Right ventricle myocardium superior (tissue), 1 donor: ENCODE measurements at regions not wholly inside any gene's neighbourhood (a gene's known extent, or its start where the extent isn't known, plus 50 kb on each side); places are given as distances from the start of the nearest gene placed in this dataset.
A peak's percentile ranks its signal among the peaks of the same experiment; 100 is the strongest.

Experiments used
- ATAC-seq: fragments of 200-7000 bp; cut with Tn5 transposase; one replicate; pipeline ENCODE4 v1.9.1; 2020; ENCODE audit warnings: mild to moderate bottlenecking; ENCODE audit not compliant: poor library complexity
- DNase-seq: peaks from one replicate; pipeline ENCODE4 v3.0.0-alpha.2; 2020
- intact Hi-C: fragments of 100-400 bp; cut with DNase I; formaldehyde crosslinking; loops from one replicate; pipeline ENCODE4 v1.11.2; 2022
- donor health status: DM: no; HTN: yes; CAD: no; lungs with severe emphysema.

- DNase-seq (no peak), ATAC-seq (no peak)
- intact Hi-C loops, result no loop called here
Observed at GRCh38 chr15:37743826-37744225, 190.6 kb upstream of the TMCO5A start.

DNA sequence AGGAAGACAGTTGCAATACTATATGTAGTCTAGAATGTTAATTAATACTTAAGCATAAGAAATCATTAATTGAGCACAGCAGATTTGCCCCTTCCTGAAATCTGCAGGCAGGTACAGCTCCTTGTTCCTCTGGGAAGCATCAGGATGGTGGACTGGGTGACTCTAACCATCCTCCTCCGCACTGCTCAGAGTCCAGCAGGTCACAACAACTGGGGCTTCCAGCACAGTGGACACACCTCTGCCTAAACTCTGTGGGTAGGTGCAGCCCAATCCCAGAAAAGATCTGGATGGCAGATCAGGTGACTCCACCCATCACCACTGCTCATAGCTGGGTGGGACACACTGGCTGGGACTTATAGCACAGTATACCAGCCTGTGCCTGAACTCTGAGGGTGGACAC lies 189.9 kb upstream of the TMCO5A start:
- DNase-seq, result no peak
- intact Hi-C loops, result no loop called here
- no peak for ATAC-seq

- DNase-seq (no peak), ATAC-seq (no peak)
- intact Hi-C loops, result no loop called here
Observed at GRCh38 chr15:37751401-37751800, 183.0 kb upstream of the TMCO5A start.

GRCh38 chr15:37756407-37756806 lies 178.0 kb upstream of the TMCO5A start:
- ATAC-seq (no peak), DNase-seq (no peak)
- intact Hi-C loops, result no loop called here

DNA sequence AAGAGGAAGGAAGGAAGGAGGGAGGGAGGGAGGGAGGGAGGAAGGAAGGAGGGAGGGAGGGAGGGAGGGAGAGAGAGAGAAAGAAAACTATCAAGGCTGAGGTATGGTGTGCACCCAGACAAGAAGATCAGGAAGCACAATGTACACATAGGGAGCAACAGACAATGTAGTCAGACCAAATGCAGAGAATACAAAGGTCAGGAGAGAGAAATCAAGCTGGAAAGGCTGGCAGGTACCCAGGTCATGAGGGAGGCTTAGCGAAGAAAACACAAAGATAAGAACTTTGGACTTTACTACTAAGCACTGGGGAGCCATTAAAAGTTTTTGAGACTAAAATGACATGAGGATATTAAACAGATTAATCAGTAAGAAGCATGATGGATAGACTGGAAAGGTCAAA lies 176.0 kb upstream of the TMCO5A start:
- intact Hi-C loops, result no loop called here
- DNase-seq (no peak), ATAC-seq (no peak)

DNA sequence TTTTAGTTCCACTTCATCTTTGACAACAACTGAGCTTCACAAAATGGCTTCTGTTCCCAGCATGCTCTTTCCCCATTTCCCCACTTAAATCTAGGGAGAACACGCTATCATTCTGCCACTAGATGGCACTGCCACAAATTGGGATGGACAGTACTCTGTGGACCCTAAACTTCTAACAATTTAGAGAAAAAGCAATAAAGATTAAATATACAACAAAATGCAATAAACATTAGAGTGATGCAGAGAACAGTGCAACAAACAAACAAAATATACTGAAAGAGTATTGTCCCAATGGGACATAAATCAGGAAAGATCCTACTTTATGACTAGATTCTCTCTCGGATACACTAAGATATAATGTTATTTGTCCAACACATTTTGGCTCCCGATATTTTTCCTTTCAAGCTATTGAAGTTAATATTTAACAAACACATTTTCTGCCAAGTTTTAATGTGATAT lies 169.7 kb upstream of the TMCO5A start:
- no peak for ATAC-seq
- no peak for DNase-seq
- intact Hi-C loops, result no loop called here

DNA sequence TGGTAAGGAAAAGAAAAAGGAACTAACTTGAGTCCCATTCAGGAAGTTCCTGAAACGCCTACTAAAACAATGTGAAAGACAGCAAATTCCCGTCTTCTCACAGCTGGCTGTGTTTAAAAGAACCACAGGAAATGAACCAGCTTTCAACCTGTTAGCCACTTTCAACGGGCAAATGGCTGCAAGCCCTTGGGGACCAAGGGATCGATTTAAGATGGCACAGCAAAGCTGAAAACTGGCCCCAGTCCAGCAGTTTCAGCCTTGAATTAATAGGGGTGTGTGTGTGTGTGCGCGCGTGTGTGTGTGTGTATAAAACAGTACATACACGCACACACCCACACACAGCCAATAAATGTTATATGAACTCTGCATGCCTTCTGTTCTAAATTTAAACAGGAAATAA lies 168.7 kb upstream of the TMCO5A start:
- DNase-seq (peak; percentile 40), ATAC-seq (no peak)
- intact Hi-C loops, result no loop called here

- DNase-seq (no peak), ATAC-seq (no peak)
- intact Hi-C loops, result no loop called here
Observed at GRCh38 chr15:37767841-37768455, 166.5 kb upstream of the TMCO5A start.

GRCh38 chr15:37771465-37771864 lies 163.0 kb upstream of the TMCO5A start:
- intact Hi-C loops, result no loop called here
- ATAC-seq, result no peak

GRCh38 chr15:37773111-37773860 lies 161.2 kb upstream of the TMCO5A start:
- no peak for DNase-seq
- no peak for ATAC-seq
- intact Hi-C loops, result no loop called here

More at GRCh38 chr15:37771465-37771864, 163.0 kb upstream of the TMCO5A start:
- DNase-seq, result no peak

GRCh38 chr15:37774961-37775360 lies 159.5 kb upstream of the TMCO5A start:
- intact Hi-C loops, result no loop called here
- ATAC-seq, result no peak
- no peak for DNase-seq

- intact Hi-C loops, result no loop called here
- DNase-seq (no peak), ATAC-seq (no peak)
Observed at GRCh38 chr15:37777006-37777405, 157.4 kb upstream of the TMCO5A start.

GRCh38 chr15:37783290-37783689 lies 151.2 kb upstream of the TMCO5A start:
- ATAC-seq, result no peak
- intact Hi-C loops, result no loop called here
- DNase-seq, result no peak

DNA sequence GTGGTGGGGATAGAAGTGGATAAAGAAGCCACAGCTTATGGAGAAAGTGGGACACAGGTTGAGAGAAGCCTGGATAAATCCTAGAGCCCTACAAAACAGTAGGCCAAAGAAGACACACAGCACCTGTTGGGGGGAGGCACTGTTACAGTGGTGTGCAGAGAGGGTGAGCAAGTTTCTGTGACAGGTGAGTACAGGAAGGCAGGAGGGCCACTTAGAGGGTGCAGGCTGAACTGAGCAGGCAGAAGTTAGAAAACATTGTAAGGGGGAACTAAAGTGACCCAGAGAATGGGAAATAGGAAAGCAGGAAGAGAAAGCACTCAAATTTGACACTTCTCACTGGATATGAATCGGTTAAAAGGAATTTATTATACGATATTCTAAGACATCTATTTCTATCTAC lies 146.1 kb upstream of the TMCO5A start:
- DNase-seq (no peak), ATAC-seq (no peak)
- intact Hi-C loops, result no loop called here

DNA sequence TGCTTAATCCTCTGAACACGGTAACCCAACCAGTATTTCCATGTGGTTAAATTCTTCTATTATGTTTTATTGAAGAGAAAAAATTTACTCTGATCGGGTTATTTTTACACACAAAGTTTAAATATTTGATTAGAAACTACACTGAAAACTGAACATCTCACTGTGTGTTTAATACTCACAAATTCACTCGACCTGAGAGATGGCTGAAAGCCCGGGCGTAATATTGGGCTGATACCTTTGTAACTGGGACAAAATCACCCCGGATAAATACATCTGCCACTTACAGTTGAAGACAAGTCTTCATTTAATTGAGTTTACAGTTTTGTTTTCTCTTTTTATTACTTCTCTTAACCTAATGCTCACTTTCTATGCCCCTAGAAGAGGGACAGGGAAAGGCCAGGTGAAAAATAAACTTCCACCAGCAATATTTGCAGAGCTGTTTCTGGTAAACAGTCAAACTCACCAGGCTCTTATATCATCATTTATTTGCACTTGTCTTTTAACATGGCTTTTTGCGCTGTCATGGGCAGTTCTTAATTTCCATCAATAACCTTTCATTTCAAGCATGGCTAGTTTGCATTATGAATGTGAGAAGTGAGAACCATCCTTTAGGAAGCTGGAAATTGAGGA lies 145.6 kb upstream of the TMCO5A start:
- no peak for ATAC-seq
- intact Hi-C loops, result no loop called here
- no peak for DNase-seq

DNA sequence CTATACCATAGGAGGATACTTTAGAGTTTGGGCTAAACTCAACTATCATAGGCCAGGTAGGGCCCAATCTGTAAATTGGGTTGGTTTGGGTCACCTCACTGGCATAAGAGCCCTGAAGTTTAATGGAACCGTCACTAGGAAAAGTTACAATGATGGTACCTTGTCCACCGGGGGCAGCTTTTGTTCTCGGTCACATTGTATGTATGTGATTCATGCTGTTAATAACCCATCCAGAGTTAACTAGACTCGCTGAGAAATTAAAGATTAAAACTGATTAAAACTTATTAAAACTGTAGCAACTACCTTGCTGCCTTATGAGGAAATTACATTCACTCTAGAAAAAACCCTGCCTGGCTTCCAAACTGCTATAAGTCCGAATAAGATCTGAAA lies 145.0 kb upstream of the TMCO5A start:
- intact Hi-C loops, result no loop called here
- no peak for DNase-seq
- ATAC-seq, result no peak

GRCh38 chr15:37789881-37790280 lies 144.6 kb upstream of the TMCO5A start:
- DNase-seq, result no peak
- intact Hi-C loops, result no loop called here
- ATAC-seq, result no peak

GRCh38 chr15:37791693-37792092 lies 142.7 kb upstream of the TMCO5A start:
- no peak for ATAC-seq
- intact Hi-C loops, result no loop called here
- no peak for DNase-seq

DNA sequence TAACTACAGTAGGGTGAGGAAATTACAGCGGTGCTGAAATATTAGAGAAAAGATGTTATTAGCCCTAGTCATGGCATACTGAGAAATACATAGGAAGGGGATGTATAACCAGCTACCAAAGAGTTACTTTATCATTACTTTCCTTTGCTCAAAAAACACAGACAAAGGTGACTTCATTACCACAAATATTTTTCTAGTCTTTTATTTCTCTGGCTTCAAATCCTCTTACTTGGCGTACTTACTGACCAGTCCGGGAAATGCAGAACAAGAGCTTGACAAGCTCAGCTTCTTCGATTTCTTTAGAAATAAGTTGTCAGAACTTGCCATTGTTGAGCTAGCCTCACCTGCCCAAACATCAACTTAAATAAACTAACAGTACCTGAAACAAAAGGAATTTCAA lies 142.1 kb upstream of the TMCO5A start:
- DNase-seq, result no peak
- no peak for ATAC-seq
- intact Hi-C loops, result no loop called here

DNA sequence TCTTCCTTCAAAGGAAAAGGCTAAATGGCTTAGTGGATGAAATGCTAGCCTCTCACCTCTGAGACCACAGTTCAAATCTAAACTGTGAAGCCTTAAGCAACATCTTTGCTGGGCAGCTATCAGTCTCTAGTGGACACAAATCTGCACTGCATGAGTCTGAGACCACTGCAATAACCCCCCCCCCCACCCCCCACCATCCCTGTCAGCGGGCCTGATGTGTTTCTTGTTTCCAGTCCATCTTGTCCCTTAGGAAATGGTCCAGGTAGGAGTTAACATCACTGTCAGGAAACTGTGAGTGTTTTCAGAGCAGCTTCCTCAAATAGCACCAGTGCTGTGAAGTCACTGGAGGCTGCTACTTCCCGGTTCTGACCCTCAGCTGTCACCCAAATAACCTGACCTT lies 140.6 kb upstream of the TMCO5A start:
- intact Hi-C loops, result no loop called here
- no peak for ATAC-seq
- no peak for DNase-seq
